ENCODE measurements at regions not wholly inside any gene's neighbourhood (a gene's known extent, or its start where the extent isn't known, plus 50 kb on each side); places are given as distances from the start of the nearest gene placed in this dataset.

GRCh38 chrX:114038358-114038757 lies 545.5 kb upstream of the HTR2C start:
- TF ChIP-seq CTCF (IDR thresholded peaks at IDR 0.05) (no peak), POLR2A (IDR thresholded peaks at IDR 0.05) (no peak), POLR2AphosphoS5 (IDR thresholded peaks at IDR 0.05) (no peak)

Data from gastroesophageal sphincter (tissue), 3 donors.